Fibroblast of skin of left quadriceps (primary cell): ENCODE measurements at regions not wholly inside any gene's neighbourhood (a gene's known extent, or its start where the extent isn't known, plus 50 kb on each side); places are given as distances from the start of the nearest gene placed in this dataset.
A peak's percentile ranks its signal among the peaks of the same experiment; 100 is the strongest.

ENCODE experiments used
- DNase-seq, 2 experiments: peaks; one replicate each; pipeline ENCODE4 v3.0.0-alpha.2; 2013; ENCODE audit warnings: low read depth in 2 of 2

DNA sequence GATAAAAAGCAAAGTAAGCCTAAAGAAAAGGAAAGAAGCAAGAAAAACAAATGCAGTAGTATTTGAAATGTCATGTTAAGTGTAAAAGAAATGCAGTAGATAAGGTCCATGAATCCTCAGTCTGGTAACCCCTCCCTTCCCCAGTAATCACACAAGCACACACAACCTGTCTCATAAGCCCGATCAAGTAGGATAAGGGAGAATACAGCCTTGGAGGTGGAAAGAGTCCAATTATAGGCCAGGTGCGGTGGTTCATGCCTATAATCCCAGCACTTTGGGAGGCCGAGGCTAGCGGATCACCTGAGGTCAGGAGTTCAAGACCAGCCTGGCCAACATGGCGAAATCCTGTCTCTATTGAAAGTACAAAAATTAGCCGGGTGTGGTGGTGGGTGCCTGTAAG is 117.9 kb downstream of the GADD45G start:
- no peak for DNase-seq

DNA sequence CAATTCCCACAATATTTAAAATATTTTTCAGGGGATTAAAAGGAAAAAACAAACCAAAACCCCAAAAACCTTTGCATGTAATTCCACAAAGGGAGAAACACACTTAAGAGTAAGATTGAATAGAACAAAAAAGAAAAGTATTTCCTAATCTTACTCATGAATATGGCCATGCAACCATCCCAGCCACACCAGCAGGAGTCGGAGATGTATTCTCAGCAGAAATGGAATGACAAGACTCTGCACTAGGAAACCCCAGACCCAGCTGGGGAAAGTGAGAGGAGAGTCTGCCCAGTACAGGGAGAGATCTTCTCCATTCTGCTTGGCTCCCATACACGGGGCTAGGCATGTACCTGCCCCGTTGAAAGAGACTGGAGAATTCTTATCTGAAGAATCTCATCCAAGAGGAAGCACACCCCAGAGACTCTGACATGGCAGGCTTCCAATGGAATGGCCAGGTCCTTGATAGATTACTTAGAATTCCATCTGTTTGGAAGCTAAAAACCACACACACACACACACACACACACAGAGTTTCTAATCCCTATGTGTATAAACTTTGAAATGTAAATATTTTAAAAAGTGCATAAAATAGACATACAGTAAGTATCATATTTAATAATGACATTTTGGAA is 118.8 kb downstream of the GADD45G start:
- peak; percentile 26 to 37 for DNase-seq

- DNase-seq, result no peak
These were observed 119.8 kb downstream of the GADD45G start for GRCh38 chr9:89724659-89725058.

DNA sequence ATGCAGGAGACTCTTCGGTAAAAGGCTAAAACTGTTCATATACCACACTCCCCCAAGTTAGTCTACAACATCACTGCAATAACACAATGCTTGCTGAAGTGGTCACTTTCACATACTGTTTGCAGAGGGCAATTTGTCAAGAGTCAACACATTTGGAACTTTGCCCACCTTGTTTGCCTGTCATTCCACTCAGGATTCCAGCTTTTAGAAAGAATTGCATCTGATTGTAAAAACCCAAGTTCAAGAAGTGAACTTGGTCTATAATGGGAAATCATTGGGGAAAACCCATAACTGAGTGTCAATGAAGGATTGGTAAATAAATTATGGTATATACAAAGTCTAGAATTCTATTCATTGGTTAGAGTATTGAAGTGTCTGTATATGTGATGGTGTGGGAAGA is 120.5 kb downstream of the GADD45G start:
- DNase-seq, result no peak

GRCh38 chr9:89729954-89730530 is 125.2 kb downstream of the GADD45G start:
- no peak for DNase-seq

DNA sequence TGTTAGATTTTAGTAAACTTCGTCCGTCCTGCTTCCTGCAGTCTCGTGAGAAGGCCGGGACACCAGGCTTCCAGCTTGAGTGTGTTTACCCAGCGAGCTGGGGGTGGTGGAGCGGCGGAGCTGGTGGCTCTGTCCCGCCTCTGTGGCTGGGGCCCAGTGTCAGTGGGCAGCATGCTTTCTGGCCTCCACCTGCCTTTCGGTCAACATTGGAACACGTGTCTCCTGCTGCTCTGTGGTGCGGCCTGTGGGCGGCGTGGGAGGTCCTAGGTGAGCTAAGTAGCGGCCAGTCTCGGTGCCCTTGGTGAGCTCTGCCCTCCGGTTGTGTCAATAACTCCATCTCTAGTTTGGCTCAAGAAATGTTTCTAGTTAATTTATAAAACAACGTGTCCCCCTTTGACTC is 125.9 kb downstream of the GADD45G start:
- DNase-seq, result no peak

DNA sequence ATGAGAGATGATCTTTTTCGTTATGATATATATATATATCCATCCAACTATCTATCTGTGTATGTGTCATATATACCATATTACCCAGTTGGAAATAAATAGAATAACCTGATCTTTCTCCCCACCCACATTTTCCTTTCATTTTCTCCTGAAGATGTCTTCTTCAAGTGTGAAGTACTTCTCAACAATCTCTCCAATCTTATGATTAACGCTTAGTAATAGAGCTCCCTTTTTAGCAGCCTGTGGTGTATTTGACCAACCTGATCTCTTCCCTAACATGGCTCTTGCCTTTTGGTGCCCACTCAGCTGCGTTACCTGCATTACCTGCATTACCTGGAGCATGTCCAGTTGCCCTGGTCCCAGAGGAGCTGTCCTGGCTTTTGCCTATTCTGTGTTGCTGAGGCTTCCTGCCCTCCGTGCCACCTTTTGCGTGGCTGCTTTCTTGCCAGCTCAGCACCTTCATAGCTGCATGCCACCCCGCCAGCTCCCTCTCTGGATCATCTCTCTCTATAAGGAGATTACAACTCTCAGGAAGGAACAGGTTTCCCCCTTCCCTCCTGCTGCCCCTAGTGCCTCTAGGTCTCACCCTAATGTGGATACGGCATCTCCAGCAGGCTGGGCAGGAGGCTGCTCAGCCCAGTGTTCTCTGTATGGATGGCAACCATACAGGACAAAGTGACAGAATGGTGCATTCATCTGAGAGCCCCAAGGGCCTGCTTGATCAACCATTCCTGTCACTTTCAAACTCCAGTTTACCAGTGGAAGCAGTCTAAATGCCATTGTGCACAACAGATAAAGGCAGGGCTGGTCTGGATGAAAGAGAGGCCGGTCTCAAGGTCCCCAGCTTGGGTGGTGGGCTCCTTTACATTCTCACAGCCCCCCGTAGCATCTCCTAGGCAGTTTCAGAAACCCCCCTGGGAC is 126.7 kb downstream of the GADD45G start:
- no peak for DNase-seq

- no peak for DNase-seq
These were observed 127.6 kb downstream of the GADD45G start for GRCh38 chr9:89732295-89732938.

DNA sequence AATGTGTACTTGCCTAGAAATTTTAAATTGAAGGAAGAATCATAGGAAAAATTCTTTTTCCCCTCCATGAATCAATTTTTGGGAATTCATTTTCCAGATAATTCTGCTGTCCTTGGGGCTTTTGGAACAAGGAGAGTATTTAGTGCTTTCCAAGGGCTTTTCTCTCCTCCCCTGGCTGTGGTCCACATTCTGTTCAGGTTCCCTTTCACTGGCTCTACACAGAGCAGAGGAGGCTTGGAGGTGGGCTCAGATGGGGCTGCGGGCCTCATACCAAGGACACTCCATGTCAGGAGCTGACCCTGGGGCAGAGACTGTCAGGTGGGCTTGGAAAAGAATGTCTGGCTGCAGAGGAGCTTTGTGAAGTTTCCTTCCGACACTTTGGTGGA is 128.1 kb downstream of the GADD45G start:
- DNase-seq, result no peak

GRCh38 chr9:89734600-89735041 is 129.8 kb downstream of the GADD45G start:
- DNase-seq, result no peak

DNA sequence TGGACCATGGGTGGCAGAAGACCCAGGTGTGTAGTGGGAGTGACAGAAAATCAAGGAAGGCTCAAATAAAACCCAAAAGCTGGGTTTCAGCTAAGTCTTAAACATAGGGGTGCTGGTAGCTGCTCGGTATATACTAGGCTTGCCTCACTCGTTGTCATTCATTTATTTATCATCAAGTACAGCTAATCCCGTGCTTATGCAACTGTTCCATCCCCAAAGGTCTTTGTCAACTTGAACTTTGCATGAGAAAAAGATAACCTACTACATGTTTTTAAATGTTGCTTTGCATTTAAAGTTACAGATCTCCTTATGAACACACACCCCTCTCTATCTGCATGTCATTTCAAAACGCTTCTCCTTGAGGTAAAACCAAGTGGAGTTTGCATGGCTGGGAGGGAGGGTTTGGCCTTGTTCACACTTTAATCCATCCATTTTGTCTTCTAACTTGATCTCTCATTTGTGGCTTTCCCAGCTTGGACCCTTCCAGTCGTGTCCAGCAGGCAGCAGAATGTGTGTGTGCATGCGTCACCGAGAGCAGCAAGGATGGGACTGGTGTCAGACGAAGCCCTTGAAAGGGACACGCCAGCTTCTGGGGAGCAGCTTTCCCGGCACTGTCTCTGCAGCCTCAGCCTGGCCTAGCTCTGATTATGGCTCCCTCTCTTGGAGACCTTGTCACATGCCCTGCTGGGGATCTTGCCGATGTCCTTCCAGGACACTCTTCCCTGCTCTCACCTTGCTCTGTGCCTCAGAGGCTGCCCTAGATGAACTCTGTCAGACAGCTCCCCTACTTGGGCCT is 133.5 kb downstream of the GADD45G start:
- no peak for DNase-seq

DNA sequence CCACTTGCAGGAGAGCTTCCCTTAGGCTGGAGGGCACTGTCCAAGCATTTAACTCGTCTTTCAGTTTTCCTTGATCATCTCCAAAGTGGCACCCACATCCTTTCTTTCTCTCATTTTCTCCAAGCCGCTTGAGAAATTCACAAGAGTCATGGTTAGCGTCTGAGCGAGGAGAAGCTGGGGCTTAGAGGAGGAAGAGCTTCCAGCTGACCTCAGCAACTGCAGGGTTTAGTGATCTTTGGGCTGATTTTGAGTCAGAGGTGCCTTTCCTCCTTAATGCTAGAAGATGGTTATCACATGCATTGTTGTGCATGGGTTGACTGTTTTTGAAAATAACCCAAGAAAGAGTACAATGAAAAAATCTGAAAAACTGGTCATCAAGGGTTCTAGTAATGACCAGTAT is 134.7 kb downstream of the GADD45G start:
- no peak for DNase-seq

- DNase-seq, result no peak
These were observed 135.1 kb downstream of the GADD45G start for GRCh38 chr9:89739916-89740315.

DNA sequence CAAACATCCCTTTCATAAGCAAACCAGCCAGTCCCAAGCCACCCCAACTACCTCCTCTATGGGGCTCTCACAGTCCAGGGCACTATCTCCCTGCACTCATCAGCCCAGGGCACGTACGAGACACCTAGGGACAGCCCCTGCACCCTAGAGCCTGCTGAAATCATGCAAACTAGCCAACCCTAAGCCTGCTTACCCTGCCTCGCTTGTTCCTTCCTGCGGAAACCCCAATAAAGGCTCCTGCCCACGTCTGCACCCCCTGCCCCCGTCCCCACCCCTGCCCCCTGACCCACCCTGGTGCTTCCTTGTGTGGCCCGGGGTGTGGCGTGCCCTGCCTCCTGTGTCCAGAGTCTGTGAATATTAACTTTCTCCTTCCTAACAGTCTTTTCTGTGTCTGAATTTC is 135.9 kb downstream of the GADD45G start:
- no peak for DNase-seq

- no peak for DNase-seq
These were observed 137.8 kb downstream of the GADD45G start for GRCh38 chr9:89742660-89743059.

- DNase-seq, result no peak
These were observed 138.4 kb downstream of the GADD45G start for GRCh38 chr9:89743216-89743572.

- DNase-seq, result no peak
These were observed 138.9 kb downstream of the GADD45G start for GRCh38 chr9:89743573-89744254.

DNA sequence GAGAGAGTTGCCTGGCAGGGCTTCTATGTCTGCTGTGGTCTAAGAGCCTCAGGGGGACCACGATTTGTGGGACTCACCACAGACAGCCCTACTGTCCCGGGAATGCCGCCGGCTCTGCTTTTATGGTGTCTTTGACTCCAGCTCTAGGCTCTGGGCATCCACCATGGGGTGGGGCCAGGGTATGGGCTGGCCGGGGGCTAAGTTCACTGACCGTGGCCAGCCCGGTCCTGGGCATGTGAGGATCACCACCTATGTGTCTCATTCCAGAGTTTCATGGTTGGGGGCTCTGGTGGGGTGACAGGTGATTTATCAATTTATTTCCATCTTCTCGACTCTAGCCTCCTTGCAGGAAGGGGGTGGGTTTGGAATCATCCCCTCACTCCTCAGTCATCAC is 139.4 kb downstream of the GADD45G start:
- no peak for DNase-seq

GRCh38 chr9:89744730-89745129 is 139.9 kb downstream of the GADD45G start:
- no peak for DNase-seq

GRCh38 chr9:89745601-89746376 is 141.0 kb downstream of the GADD45G start:
- DNase-seq, result no peak
